Fibroblast of skin of scalp (primary cell): ENCODE measurements at regions not wholly inside any gene's neighbourhood (a gene's known extent, or its start where the extent isn't known, plus 50 kb on each side); places are given as distances from the start of the nearest gene placed in this dataset.
"Not testable (repeated sequence)": the region's sequence is repeated elsewhere in the genome, so short reads cannot be mapped to it uniquely, and the experiment has no call there.

Experiments used
- DNase-seq: peaks from one replicate; pipeline ENCODE4 v3.0.0-alpha.2; 2013

GRCh38 chr5:122600924-122601323, 174.0 kb upstream of the SNX2 start:
- no peak for DNase-seq

- DNase-seq: peak; percentile 20
These were observed 172.2 kb upstream of the SNX2 start for GRCh38 chr5:122602700-122603099.

- DNase-seq: no peak
These were observed 169.6 kb upstream of the SNX2 start for GRCh38 chr5:122605236-122605635.

GRCh38 chr5:122607818-122608217, 167.1 kb upstream of the SNX2 start:
- no peak for DNase-seq

GRCh38 chr5:122608222-122608621, 166.7 kb upstream of the SNX2 start:
- DNase-seq: no peak

- no peak for DNase-seq
These were observed 163.5 kb upstream of the SNX2 start for GRCh38 chr5:122611406-122611805.

GRCh38 chr5:122612901-122613300, 162.0 kb upstream of the SNX2 start:
- DNase-seq: no peak

GRCh38 chr5:122615146-122615545, 159.7 kb upstream of the SNX2 start:
- peak; percentile 2 for DNase-seq

- no peak for DNase-seq
These were observed 159.0 kb upstream of the SNX2 start for GRCh38 chr5:122615832-122616231.

- not testable (repeated sequence) for DNase-seq
These were observed 156.8 kb upstream of the SNX2 start for GRCh38 chr5:122618046-122618445.

GRCh38 chr5:122620768-122621167, 154.1 kb upstream of the SNX2 start:
- not testable (repeated sequence) for DNase-seq

GRCh38 chr5:122628714-122629113, 146.2 kb upstream of the SNX2 start:
- not testable (repeated sequence) for DNase-seq

- no peak for DNase-seq
These were observed 145.7 kb upstream of the SNX2 start for GRCh38 chr5:122629121-122629677.

GRCh38 chr5:122638581-122638980, 136.3 kb upstream of the SNX2 start:
- no peak for DNase-seq

- no peak for DNase-seq
These were observed 135.8 kb upstream of the SNX2 start for GRCh38 chr5:122639033-122639432.

GRCh38 chr5:122639864-122640263, 135.0 kb upstream of the SNX2 start:
- DNase-seq: peak; percentile 16

GRCh38 chr5:122649080-122649479, 125.8 kb upstream of the SNX2 start:
- DNase-seq: no peak

GRCh38 chr5:122653087-122654017, 121.5 kb upstream of the SNX2 start:
- peak; percentile 75 for DNase-seq

GRCh38 chr5:122656160-122656559, 118.7 kb upstream of the SNX2 start:
- peak; percentile 58 for DNase-seq

- DNase-seq: no peak
These were observed 118.3 kb upstream of the SNX2 start for GRCh38 chr5:122656577-122656976.

- DNase-seq: peak; percentile 27
These were observed 113.2 kb upstream of the SNX2 start for GRCh38 chr5:122661496-122662180.

GRCh38 chr5:122665051-122665450, 109.8 kb upstream of the SNX2 start:
- DNase-seq: peak; percentile 51

GRCh38 chr5:122668552-122668951, 106.3 kb upstream of the SNX2 start:
- no peak for DNase-seq
